K562 (cell line): ENCODE measurements at regions not wholly inside any gene's neighbourhood (a gene's known extent, or its start where the extent isn't known, plus 50 kb on each side); places are given as distances from the start of the nearest gene placed in this dataset.

Source experiments
- ATAC-seq: fragments of 200-7000 bp; cut with Tn5 transposase; 3 replicates; pipeline ENCODE4 v1.9.1; 2020; ENCODE audit warnings: moderate library complexity
- BruUV-seq: library from RNA; stranded (reverse); fragments of 400-500 nt; replicated peaks from 2 replicates; lab custom pipeline; 2021; lab: Mats Ljungman, UMichigan
- CTCF ChIA-PET: fragments of 300-600 bp; formaldehyde crosslinking; extraction: SDS; loops from one replicate; lab custom pipeline; 2021; ENCODE audit warnings: low intra/inter-chr PET ratio; lab: Yijun Ruan, JAX
- POLR2A ChIA-PET: fragments of 300-600, 350-650 bp; sonication (Branson Sonifier 250); formaldehyde crosslinking; extraction: SDS; loops from one replicate; lab custom pipeline; 2021; ENCODE audit warnings: antibody characterized with exemption, inconsistent platforms; lab: Yijun Ruan, JAX
- DNase-seq, 4 experiments: peaks; one replicate each; pipeline versions ENCODE4 v3.0.0 to v3.0.0-alpha.2; 2011 to 2018; ENCODE audit warnings: low spot score in 3 of 4, mixed read lengths in 3 of 4; ENCODE audit errors: extremely low read depth in 1 of 4
- FAIRE-seq: peaks from 2 replicates; lab custom pipeline; 2011; peaks lifted over from hg19 to GRCh38; lab: Jason Lieb, UNC
- H2AFZ ChIP-seq: 2 replicates; pipeline ENCODE4 v1.6.0; 2011; ENCODE audit warnings: low read depth, low read length, control low read depth, inconsistent platforms
- H3K27ac ChIP-seq: fragments of 200-600 bp; 3 replicates; pipeline ENCODE4 v1.8.0; 2011; ENCODE audit warnings: low read depth, mild to moderate bottlenecking, control low read depth, inconsistent platforms, low read length, moderate library complexity, mixed read lengths; ENCODE audit errors: extremely low read depth
- H3K27me3 ChIP-seq, 2 experiments: fragments of 300-600 bp in 1 of 2; 2 replicates in 1 of 2; 3 replicates in 1 of 2; pipeline versions ENCODE4 v1.6.0 to v1.8.0; 2011; ENCODE audit warnings: inconsistent platforms in 2 of 2, low read length in 2 of 2, mild to moderate bottlenecking in 1 of 2, mixed read lengths in 1 of 2, moderate library complexity in 1 of 2; ENCODE audit not compliant: control insufficient read depth in 2 of 2, insufficient read depth in 2 of 2
- H3K36me3 ChIP-seq: fragments of 300-600 bp; 3 replicates; pipeline ENCODE4 v1.8.0; 2011; ENCODE audit warnings: mild to moderate bottlenecking, low read length, inconsistent platforms; ENCODE audit not compliant: control insufficient read depth, insufficient read depth
- H3K4me1 ChIP-seq, 2 experiments: fragments of 200-600 bp in 1 of 2; replicated peaks in 1 of 2; 2 replicates in 1 of 2; 3 replicates in 1 of 2; pipeline versions ENCODE4 v1.5.1 to v1.8.0; 2011; ENCODE audit warnings: inconsistent platforms in 2 of 2, low read length in 2 of 2, mild to moderate bottlenecking in 1 of 2, mixed read lengths in 1 of 2, moderate library complexity in 1 of 2; ENCODE audit not compliant: control insufficient read depth in 2 of 2, insufficient read depth in 2 of 2
- H3K4me2 ChIP-seq: 2 replicates; pipeline ENCODE4 v1.6.1; 2011; ENCODE audit warnings: low read length, control low read depth, inconsistent platforms, mixed read lengths; ENCODE audit not compliant: insufficient read depth
- H3K4me3 ChIP-seq: fragments of 200-600 bp; sonication (generic), shearing (Covaris generic); 2 replicates; pipeline ENCODE4 v1.5.1; 2016; ENCODE audit warnings: control low read depth, inconsistent platforms
- H3K79me2 ChIP-seq: fragments of 200-600 bp; 3 replicates; pipeline ENCODE4 v1.8.0; 2011; ENCODE audit warnings: low read length, inconsistent platforms; ENCODE audit not compliant: control insufficient read depth, insufficient read depth
- H3K9ac ChIP-seq, 2 experiments: 2 replicates each; pipeline versions ENCODE4 v1.6.0 to v1.6.1; 2011; ENCODE audit warnings: low read depth in 2 of 2, low read length in 2 of 2, control low read depth in 1 of 2, inconsistent platforms in 1 of 2, mild to moderate bottlenecking in 1 of 2, mixed read lengths in 1 of 2; ENCODE audit not compliant: insufficient read depth in 1 of 2
- H3K9me1 ChIP-seq: one replicate; pipeline ENCODE4 v1.6.0; 2011; ENCODE audit warnings: inconsistent platforms, mild to moderate bottlenecking, low read length, moderate library complexity; ENCODE audit not compliant: control insufficient read depth, insufficient read depth
- H3K9me3 ChIP-seq: replicated peaks from 2 replicates; pipeline ENCODE4 v1.5.1; 2011; ENCODE audit warnings: low read depth, low read length, inconsistent platforms; ENCODE audit not compliant: control insufficient read depth, insufficient read depth
- H4K20me1 ChIP-seq: replicated peaks from 2 replicates; pipeline ENCODE4 v1.6.1; 2011; ENCODE audit warnings: low read length, inconsistent platforms, mixed read lengths; ENCODE audit not compliant: control insufficient read depth, insufficient read depth
- NEUROD1 ChIP-seq: fragments of 150-350 bp; IDR thresholded peaks from 2 replicates; pipeline ENCODE4 v1.6.1; 2014; ENCODE audit warnings: borderline replicate concordance, low read length, low read depth; ENCODE audit not compliant: partially characterized antibody
- SMC3 ChIP-seq: conservative IDR thresholded peaks from 2 replicates; pipeline ENCODE4 v1.6.1; 2011; ENCODE audit warnings: low read depth, low read length, improper control_type of control experiment; ENCODE audit not compliant: insufficient read depth
- USF2 ChIP-seq: sonication (generic); formaldehyde crosslinking; IDR thresholded peaks from 2 replicates; pipeline ENCODE4 v1.5.0; 2020; ENCODE audit warnings: missing genetic modification reagents
- WGBS: fragments of 100-300 bp; shearing (Covaris generic); methylation state at CpG from one replicate; pipeline ENCODE4 v1.1.6; 2016; ENCODE audit warnings: low coverage, mixed read lengths; ENCODE audit not compliant: insufficient coverage; ENCODE audit errors: missing lambda C conversion rate; 5-methylcytosine and 5-hydroxymethylcytosine counted together
- in situ Hi-C: fragments of 300-500 bp; cut with MboI; formaldehyde crosslinking; loops from 4 replicates; pipeline ENCODE4 v1.15.0; 2018; ENCODE audit warnings: inconsistent platforms, mixed read lengths
- intact Hi-C: fragments of 100-400 bp; cut with micrococcal nuclease; formaldehyde crosslinking; loops from 2 replicates; pipeline ENCODE4 v1.14.2; 2022
- TF ChIP-seq, protein P1 (sequence below): fragments of 450-650 bp; formaldehyde crosslinking; IDR thresholded peaks from 2 replicates; pipeline ENCODE4 v1.4.0; 2022; ENCODE audit warnings: missing genetic modification characterization

- 0% methylated on average over 3 of the region's 3 CpGs for WGBS
- FAIRE-seq, result no peak
- Histone ChIP-seq H3K27me3 (no peaks in the 10 kb centered on the region), H4K20me1 (no peaks in the 10 kb centered on the region), H3K9me3 (no peaks in the 10 kb centered on the region), H3K9me1 (no peaks in the 10 kb centered on the region), H3K9ac (no peak overlapping the region), H3K4me3 (no peak overlapping the region), H3K4me1 (no peaks in the 10 kb centered on the region), H2AFZ (no peak overlapping the region), H3K79me2 (no peaks in the 10 kb centered on the region), H3K27ac (no peak overlapping the region), H3K4me2 (no peak overlapping the region), H3K36me3 (no peaks in the 10 kb centered on the region)
- ATAC-seq, result no peak
- BruUV-seq, result no TSS peak
- ChIA-PET POLR2A (no interaction called here), CTCF (no interaction called here)
- in situ Hi-C loops, result no loop called here
- TF ChIP-seq NEUROD1 (no peak), USF2 (no peak), SMC3 (no peak)
- TF ChIP-seq, protein P1, sequence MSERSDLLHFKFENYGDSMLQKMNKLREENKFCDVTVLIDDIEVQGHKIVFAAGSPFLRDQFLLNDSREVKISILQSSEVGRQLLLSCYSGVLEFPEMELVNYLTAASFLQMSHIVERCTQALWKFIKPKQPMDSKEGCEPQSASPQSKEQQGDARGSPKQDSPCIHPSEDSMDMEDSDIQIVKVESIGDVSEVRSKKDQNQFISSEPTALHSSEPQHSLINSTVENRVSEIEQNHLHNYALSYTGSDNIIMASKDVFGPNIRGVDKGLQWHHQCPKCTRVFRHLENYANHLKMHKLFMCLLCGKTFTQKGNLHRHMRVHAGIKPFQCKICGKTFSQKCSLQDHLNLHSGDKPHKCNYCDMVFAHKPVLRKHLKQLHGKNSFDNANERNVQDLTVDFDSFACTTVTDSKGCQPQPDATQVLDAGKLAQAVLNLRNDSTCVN (CRISPR knock-in tag), result no peak
- intact Hi-C loops, result no loop called here
- DNase-seq, result no peak
These were observed 908.5 kb upstream of the FBXO33 start for GRCh38 chr14:40340708-40341107.
